WTC11 (cell line): ENCODE measurements at regions not wholly inside any gene's neighbourhood (a gene's known extent, or its start where the extent isn't known, plus 50 kb on each side); places are given as distances from the start of the nearest gene placed in this dataset.
"Not testable (repeated sequence)": the region's sequence is repeated elsewhere in the genome, so short reads cannot be mapped to it uniquely, and the experiment has no call there.

Experiments used
- CTCF ChIP-seq: fragments of 200-600 bp; IDR thresholded peaks from 2 replicates; pipeline ENCODE4 v1.8.0; 2022; ENCODE audit warnings: antibody characterized with exemption
- EMX1 ChIP-seq: fragments of 250-450 bp; sonication (Bioruptor Pico); IDR thresholded peaks from 2 replicates; pipeline ENCODE4 v1.8.0; 2021; ENCODE audit warnings: mild to moderate bottlenecking
- FOXP1 ChIP-seq: sonication (generic); formaldehyde crosslinking; IDR thresholded peaks from 2 replicates; pipeline ENCODE4 v1.8.0; 2022; ENCODE audit warnings: missing genetic modification reagents, mild to moderate bottlenecking, moderate library complexity, borderline replicate concordance
- MAX ChIP-seq: sonication (generic); formaldehyde crosslinking; IDR thresholded peaks from 2 replicates; pipeline ENCODE4 v1.8.0; 2022; ENCODE audit warnings: mild to moderate bottlenecking, missing genetic modification reagents
- NR3C1 ChIP-seq: sonication (generic); formaldehyde crosslinking; conservative IDR thresholded peaks from 2 replicates; pipeline ENCODE4 v1.8.1; 2023; ENCODE audit warnings: low read depth, mild to moderate bottlenecking, missing genetic modification reagents
- RELA ChIP-seq: sonication (generic); formaldehyde crosslinking; IDR thresholded peaks from 2 replicates; pipeline ENCODE4 v1.8.1; 2022; ENCODE audit warnings: missing genetic modification reagents, mild to moderate bottlenecking, borderline replicate concordance
- STAT6 ChIP-seq: sonication (generic); formaldehyde crosslinking; conservative IDR thresholded peaks from 2 replicates; pipeline ENCODE4 v1.8.1; 2023; ENCODE audit warnings: mild to moderate bottlenecking, low read depth, missing genetic modification reagents, moderate library complexity
- USF1 ChIP-seq: sonication (generic); formaldehyde crosslinking; IDR thresholded peaks from 2 replicates; pipeline ENCODE4 v1.8.0; 2022; ENCODE audit warnings: mild to moderate bottlenecking, missing genetic modification reagents

GRCh38 chr9:101821450-101821849, 83.0 kb upstream of the GRIN3A start:
- TF ChIP-seq NR3C1 (CRISPR knock-in tag); FOXP1; CTCF; USF1 (CRISPR knock-in tag); MAX; STAT6 (CRISPR knock-in tag); RELA; EMX1 (CRISPR knock-in tag): not testable (repeated sequence)
